HG03442 (cell line): ENCODE measurements at regions not wholly inside any gene's neighbourhood (a gene's known extent, or its start where the extent isn't known, plus 50 kb on each side); places are given as distances from the start of the nearest gene placed in this dataset.
A peak's percentile ranks its signal among the peaks of the same experiment; 100 is the strongest.
"Not testable (repeated sequence)": the region's sequence is repeated elsewhere in the genome, so short reads cannot be mapped to it uniquely, and the experiment has no call there.

Source experiments
- ATAC-seq: cut with Tn5 transposase; IDR thresholded peaks from one replicate; pipeline ENCODE4 v1.9.1; 2021; ENCODE audit warnings: mild to moderate bottlenecking, moderate library complexity; ENCODE audit not compliant: unreplicated experiment

DNA sequence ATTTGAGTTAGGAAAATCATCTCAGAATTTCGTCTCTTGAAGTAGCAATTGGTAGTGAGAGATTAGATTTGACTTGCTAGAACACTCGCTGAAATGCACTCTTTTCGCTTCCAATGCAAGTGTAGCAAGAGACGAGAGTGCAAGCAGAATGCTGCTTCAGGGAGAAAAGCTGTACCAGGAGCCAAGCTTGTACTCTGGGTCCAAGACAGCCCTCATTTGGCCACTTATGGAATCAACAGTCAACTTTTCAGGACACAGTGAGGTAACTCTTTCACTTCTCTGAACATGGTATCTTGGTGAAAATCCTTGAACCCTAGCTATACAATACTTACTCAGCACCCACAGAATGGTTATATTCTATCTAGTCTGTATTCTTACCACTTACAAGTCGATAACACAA is 107.6 kb upstream of the TERB2 start:
- not testable (repeated sequence) for ATAC-seq

DNA sequence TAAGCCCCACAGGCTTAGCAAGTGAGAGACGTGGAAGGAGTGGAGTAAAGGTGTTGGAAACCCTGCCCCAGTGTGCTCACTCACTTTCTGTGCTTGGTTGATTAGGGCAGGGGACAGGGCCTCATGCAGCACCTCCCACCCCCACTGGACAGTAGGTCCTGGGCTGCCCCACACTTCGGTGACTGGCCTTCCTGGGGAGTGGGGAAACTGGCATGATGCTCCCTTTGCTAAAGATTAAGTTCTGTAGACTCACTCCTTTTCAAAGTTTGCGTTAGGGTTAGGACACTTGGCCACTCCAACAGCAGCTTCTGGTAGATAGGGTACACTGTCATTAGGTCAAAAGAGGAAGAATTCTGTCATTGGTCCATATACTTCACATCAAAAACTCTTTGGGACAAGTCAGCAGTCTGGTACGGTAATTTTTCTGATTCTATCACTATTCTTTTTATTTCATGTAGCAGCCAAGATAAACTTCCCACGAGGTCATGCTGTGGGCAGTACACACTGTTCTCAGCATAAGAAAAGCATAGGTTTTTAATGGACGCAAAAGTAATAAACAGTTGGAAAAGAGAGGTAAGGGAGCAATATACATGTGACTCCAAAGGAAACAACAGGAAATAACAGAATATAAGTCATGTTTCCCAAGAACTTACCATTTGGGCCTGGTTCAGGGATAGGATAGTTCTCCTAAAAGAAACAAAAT is 106.6 kb upstream of the TERB2 start:
- ATAC-seq = not testable (repeated sequence)

DNA sequence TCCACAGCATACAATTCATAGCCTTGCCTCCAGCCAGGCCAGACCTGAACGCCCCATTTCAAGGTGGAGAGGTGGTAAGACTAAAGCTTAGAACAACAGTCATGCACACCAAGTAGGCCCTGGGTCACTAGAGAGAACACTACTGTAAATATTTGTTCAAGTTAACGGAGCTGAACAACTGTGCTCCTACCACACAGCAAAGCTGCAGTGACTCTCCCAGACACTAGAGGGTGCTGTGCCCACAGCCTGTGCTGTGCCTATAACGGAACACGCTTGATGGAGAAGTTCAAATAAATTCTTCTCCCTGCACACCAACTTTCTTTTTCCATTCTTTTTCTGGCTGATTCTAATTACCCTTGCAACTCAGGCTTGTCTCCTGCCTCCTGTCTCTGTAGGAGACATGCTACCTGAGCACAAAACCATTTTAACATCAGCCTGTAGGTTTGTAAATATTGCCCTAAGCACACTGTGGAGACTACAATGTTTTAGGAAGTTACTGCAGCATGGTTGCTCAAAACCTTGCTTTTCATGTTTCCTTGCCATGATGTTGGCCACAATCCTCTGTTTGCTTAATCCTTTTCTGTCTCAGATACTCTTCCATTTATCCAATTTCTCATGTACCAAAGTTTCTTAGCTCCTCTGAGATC is 103.1 kb upstream of the TERB2 start:
- ATAC-seq = peak; percentile 77

GRCh38 chr15:44854696-44855095 is 101.8 kb upstream of the TERB2 start:
- not testable (repeated sequence) for ATAC-seq

- ATAC-seq = not testable (repeated sequence)
Observed at GRCh38 chr15:44856284-44856683, 100.2 kb upstream of the TERB2 start.

DNA sequence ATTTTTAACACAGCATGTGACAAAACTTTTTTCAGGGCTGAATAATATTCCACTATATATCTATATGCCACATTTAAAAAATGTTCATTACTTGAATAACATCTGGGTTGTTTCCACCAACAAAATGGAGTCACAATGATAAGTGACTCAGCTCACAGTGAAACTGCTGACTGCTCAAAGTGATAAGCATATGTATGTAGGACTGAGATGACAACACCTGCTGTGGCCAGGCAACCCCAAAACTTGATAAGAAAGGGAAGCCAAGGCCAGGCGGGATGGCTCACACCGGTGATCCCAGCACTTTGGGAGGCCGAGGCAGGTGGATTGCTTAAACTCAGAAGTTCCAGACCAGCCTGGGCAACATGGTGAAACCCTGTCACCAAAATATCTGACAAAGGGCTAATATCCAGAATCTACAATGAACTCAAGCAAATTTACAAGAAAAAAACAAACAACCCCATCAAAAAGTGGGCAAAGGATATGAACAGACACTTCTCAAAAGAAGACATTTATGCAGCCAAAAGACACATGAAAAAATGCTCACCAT is 99.2 kb upstream of the TERB2 start:
- not testable (repeated sequence) for ATAC-seq

GRCh38 chr15:44859088-44859487 is 97.4 kb upstream of the TERB2 start:
- not testable (repeated sequence) for ATAC-seq

DNA sequence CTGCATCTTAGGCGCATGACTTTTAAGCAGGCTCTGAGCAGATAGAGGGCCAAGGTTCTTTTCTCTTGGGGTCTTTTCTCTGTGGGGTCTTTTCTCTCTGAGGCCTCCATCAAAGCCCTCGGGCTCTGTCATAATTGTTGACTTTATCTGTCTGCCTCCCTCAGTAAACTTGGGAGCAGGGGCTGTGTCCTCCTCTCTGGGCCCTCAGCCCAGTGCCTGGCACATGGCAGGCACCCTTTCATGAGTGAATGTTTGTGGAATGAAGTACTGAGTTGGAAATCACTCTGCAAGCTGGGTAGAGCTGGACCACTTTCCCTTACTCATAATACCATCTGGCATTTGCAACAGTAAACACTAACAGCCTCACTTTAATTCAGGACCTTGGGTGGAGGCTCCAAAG is 96.3 kb upstream of the TERB2 start:
- ATAC-seq = not testable (repeated sequence)

DNA sequence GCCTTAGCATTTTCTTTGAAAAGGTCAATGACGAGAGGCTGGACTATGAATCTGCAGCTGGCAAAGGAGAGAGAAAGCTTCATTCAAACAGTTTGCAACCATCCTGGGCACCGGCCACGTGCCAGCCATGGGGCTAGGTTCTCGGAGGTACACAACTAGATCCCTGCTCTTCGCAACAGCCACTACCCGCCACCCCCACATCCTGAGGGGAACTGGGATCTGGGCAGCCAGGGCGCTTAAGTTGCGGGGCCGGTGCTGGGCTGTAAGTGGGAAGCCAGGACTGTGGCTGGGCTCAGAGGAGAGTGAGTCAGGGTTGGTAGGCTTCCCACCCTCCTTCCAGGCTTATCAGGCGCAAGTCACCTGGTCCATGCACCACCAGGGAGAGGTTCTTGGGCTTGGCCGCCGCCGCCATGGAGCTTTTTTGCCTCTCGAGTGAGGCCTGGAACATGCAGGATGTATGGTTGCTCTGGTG is 95.0 kb upstream of the TERB2 start:
- no peak for ATAC-seq

DNA sequence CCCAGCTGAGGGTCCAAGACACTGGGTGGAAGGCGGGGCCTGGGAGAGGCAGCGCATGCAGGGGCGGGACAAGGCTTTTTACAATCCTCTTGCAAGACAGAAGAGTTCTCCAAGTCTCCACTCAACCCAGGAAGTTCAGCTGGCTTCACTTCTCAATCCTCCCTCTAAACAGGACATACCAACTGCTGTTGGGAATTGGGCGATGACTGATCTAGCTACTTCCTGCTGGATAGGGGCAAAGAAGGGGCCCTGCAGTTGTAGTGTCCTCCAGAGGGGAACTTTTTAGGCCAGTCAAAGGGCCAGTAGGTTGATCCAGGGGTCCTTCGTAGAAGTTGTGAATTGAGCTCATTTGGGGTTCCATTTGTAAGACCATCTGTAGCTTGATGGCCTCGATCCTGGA is 94.6 kb upstream of the TERB2 start:
- ATAC-seq = no peak

DNA sequence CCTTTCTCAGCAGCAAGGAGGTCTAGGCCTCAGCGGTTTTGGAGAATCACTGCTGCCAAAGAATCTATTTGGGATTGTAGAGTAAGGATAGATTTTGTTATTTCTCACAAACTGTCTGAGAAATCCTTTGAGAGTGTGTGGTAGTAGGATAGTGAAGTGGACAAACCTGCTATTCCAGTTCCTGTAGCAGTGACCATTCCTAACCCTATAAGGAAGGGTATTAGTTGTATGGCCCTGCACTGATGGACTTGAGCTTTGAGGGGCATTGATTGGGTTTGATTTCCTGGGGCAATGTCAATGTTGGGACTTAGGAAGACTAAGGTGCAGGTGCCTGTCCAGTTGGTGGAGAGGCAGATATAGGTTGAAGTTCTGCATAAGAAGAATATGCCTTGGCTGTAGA is 93.6 kb upstream of the TERB2 start:
- not testable (repeated sequence) for ATAC-seq

DNA sequence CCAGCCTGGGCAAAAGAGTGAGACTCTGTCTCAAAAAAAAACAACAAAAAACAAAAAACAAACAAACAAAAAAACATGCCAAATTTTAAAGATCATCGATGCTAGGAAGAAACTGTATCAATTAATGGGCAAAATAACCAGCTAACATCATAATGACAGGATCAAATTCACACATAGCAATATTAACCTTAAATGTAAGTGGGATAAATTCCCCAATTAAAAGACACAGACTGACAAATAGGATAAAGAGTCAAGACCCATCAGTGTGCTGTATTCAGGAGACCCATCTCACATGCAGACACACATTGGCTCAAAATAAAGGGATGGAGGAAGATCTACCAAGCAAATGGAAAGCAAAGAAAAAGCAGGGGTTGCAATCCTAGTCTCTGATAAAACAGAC is 88.4 kb upstream of the TERB2 start:
- not testable (repeated sequence) for ATAC-seq

- ATAC-seq = not testable (repeated sequence)
Observed at GRCh38 chr15:44870125-44870524, 86.4 kb upstream of the TERB2 start.

- ATAC-seq = no peak
Observed at GRCh38 chr15:44873103-44873502, 83.4 kb upstream of the TERB2 start.

GRCh38 chr15:44879066-44879465 is 77.4 kb upstream of the TERB2 start:
- ATAC-seq = no peak

DNA sequence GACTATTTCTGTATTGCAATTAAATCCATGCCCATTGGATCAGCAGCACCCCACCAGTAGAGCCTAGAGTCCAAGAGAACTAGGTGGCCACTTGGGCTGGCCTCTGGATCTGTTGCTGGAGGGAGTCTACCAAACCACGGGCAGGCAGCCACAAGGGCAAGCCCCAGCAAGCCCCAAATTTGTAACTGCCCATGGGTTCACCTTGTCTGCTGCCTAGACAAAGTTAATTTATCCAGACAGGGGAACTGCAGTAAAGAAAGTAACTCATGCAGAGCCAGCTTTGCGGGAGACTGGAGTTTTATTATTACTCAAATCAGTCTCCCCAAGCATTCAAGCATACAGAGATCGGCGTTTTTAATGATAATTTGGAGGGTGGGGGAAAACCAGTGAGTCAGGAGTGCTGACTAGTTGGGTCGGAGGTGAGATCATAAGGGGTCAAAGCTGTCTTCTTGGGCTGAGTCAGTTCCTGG is 74.0 kb upstream of the TERB2 start:
- peak; percentile 75 for ATAC-seq

DNA sequence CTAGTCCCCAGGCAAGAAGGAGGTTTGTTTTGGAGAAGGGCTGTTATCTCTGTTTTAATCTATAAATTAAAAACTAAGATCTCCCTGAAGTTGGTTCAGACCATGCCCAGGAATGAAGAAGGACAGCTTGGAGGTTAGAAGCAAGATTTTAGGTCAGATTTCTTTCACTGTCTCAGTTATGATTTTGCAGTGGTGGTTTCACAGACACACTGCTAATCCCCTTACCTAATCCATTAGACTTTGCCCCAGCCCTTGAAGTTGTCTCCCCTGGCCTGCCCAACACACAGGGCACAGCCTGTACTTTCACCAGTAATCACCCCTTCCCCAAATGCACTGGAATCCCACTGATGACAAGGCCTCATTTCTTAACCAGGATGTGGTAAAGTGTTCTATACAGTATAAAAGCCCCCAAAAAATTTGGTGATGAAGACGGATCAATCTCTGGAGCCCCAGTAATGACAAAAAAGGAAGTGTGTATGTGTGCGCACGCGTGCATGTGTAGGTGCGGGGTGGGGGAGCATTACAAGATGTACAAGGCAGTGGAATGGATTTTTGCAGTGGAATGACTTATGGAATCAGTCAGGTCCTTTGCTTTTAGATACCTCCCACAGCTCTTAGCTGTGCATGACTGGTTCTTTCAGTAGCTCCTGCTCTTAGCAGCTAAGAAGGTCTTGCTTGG is 73.1 kb upstream of the TERB2 start:
- no peak for ATAC-seq

- not testable (repeated sequence) for ATAC-seq
Observed at GRCh38 chr15:44898890-44899651, 57.4 kb upstream of the TERB2 start.

GRCh38 chr15:44899775-44900174 is 56.7 kb upstream of the TERB2 start:
- ATAC-seq = peak; percentile 39

DNA sequence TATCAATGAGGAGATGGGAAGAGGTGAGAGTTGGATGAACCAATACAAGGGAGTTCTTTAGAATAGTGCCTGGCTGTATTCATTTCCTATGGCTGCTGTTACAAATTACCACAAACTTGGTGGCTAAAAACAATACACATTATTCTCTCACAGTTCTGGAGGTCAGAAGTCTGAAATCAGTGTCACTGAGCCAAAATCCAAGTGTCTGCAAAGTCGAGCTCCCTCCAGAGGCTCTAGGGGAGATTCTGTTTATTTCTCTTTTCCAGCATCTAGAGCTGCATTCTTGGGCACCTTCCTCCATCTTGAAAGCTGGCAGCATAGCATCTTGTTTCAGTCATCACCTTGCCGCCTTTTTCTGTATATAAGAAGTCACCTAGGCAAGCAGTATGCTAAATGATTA is 55.7 kb upstream of the TERB2 start:
- not testable (repeated sequence) for ATAC-seq

GRCh38 chr15:44903281-44903680 is 53.2 kb upstream of the TERB2 start:
- not testable (repeated sequence) for ATAC-seq
